ENCODE measurements at regions not wholly inside any gene's neighbourhood (a gene's known extent, or its start where the extent isn't known, plus 50 kb on each side); places are given as distances from the start of the nearest gene placed in this dataset.

- no peak for TF ChIP-seq ZNF565 (CRISPR knock-in tag; conservative IDR thresholded peaks at IDR 0.05; ENCODE audit: low read depth)
- TF ChIP-seq, protein P1, sequence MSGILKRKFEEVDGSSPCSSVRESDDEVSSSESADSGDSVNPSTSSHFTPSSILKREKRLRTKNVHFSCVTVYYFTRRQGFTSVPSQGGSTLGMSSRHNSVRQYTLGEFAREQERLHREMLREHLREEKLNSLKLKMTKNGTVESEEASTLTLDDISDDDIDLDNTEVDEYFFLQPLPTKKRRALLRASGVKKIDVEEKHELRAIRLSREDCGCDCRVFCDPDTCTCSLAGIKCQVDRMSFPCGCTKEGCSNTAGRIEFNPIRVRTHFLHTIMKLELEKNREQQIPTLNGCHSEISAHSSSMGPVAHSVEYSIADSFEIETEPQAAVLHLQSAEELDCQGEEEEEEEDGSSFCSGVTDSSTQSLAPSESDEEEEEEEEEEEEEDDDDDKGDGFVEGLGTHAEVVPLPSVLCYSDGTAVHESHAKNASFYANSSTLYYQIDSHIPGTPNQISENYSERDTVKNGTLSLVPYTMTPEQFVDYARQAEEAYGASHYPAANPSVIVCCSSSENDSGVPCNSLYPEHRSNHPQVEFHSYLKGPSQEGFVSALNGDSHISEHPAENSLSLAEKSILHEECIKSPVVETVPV (CRISPR knock-in tag; IDR thresholded peaks at IDR 0.05): no peak
- TF ChIP-seq ZFP30 (CRISPR knock-in tag; IDR thresholded peaks at IDR 0.05): no peak
- TF ChIP-seq, protein P2, sequence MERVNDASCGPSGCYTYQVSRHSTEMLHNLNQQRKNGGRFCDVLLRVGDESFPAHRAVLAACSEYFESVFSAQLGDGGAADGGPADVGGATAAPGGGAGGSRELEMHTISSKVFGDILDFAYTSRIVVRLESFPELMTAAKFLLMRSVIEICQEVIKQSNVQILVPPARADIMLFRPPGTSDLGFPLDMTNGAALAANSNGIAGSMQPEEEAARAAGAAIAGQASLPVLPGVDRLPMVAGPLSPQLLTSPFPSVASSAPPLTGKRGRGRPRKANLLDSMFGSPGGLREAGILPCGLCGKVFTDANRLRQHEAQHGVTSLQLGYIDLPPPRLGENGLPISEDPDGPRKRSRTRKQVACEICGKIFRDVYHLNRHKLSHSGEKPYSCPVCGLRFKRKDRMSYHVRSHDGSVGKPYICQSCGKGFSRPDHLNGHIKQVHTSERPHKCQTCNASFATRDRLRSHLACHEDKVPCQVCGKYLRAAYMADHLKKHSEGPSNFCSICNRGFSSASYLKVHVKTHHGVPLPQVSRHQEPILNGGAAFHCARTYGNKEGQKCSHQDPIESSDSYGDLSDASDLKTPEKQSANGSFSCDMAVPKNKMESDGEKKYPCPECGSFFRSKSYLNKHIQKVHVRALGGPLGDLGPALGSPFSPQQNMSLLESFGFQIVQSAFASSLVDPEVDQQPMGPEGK (CRISPR knock-in tag; IDR thresholded peaks at IDR 0.05; ENCODE audit: borderline replicate concordance): no peak
- TF ChIP-seq ARNTL (CRISPR knock-in tag; IDR thresholded peaks at IDR 0.05; ENCODE audit: borderline replicate concordance, low read depth): no peak
- no peak for TF ChIP-seq SNAI2 (CRISPR knock-in tag; IDR thresholded peaks at IDR 0.05)
- no peak for TF ChIP-seq CREB5 (CRISPR knock-in tag; IDR thresholded peaks at IDR 0.05; ENCODE audit: low read depth)
- no peak for TF ChIP-seq BACH2 (CRISPR knock-in tag; IDR thresholded peaks at IDR 0.05; ENCODE audit: borderline replicate concordance)
- no peak for TF ChIP-seq RARB (CRISPR knock-in tag; IDR thresholded peaks at IDR 0.05)
- TF ChIP-seq PPARA (CRISPR knock-in tag; IDR thresholded peaks at IDR 0.05; ENCODE audit: borderline replicate concordance): no peak
- no peak for TF ChIP-seq TCF4 (CRISPR knock-in tag; IDR thresholded peaks at IDR 0.05; ENCODE audit: borderline replicate concordance)
Measured at GRCh38 chr7:13829231-13829630, 160.2 kb downstream of the ETV1 start.

All from SK-N-SH treated with all-trans-retinoic acid at 6 μM for 48 hours (cell line).